NT2/D1 (cell line): ENCODE measurements at regions not wholly inside any gene's neighbourhood (a gene's known extent, or its start where the extent isn't known, plus 50 kb on each side); places are given as distances from the start of the nearest gene placed in this dataset.

Experiments used
- YY1 ChIP-seq: IDR thresholded peaks from 2 replicates; pipeline ENCODE4 v1.6.1; 2011; ENCODE audit not compliant: insufficient read length, insufficient read depth
- ZNF274 ChIP-seq: IDR thresholded peaks from 2 replicates; pipeline ENCODE4 v1.6.1; 2011; ENCODE audit warnings: mild to moderate bottlenecking, low read depth, low read length

- TF ChIP-seq ZNF274 (no peak), YY1 (no peak)
These were observed 437.0 kb downstream of the FSCB start for GRCh38 chr14:44070046-44070445.
